SK-N-SH (cell line): ENCODE measurements at regions not wholly inside any gene's neighbourhood (a gene's known extent, or its start where the extent isn't known, plus 50 kb on each side); places are given as distances from the start of the nearest gene placed in this dataset.

Source experiments
- EZH2phosphoT487 ChIP-seq: fragments of 200-600 bp; sonication (generic); IDR thresholded peaks from 2 replicates; pipeline ENCODE4 v1.6.1; 2017; ENCODE audit warnings: low read depth, mixed run types, mild to moderate bottlenecking, antibody characterized with exemption, moderate library complexity, borderline replicate concordance
- RXRA ChIP-seq: IDR thresholded peaks from 2 replicates; pipeline ENCODE4 v1.4.0; 2012; ENCODE audit warnings: low read depth, mild to moderate bottlenecking, borderline replicate concordance
- SIN3A ChIP-seq: IDR thresholded peaks from 2 replicates; pipeline ENCODE4 v1.6.1; 2012; ENCODE audit warnings: low read depth, mild to moderate bottlenecking, low read length, moderate library complexity, borderline replicate concordance
- SMC3 ChIP-seq: IDR thresholded peaks from 2 replicates; pipeline ENCODE4 v1.6.1; 2012; ENCODE audit warnings: low read depth, low read length, improper control_type of control experiment
- TAF1 ChIP-seq: IDR thresholded peaks from 2 replicates; pipeline ENCODE4 v1.6.1; 2012; ENCODE audit warnings: low read depth, mild to moderate bottlenecking, low read length, moderate library complexity, borderline replicate concordance
- TF ChIP-seq, protein P1 (sequence below): fragments of 200-600 bp; sonication (generic); IDR thresholded peaks from 2 replicates; pipeline ENCODE4 v1.6.1; 2017; ENCODE audit warnings: antibody characterized with exemption, mild to moderate bottlenecking, moderate library complexity
- TF ChIP-seq, protein P2 (sequence below): IDR thresholded peaks from 2 replicates; pipeline ENCODE4 v1.4.0; 2012; ENCODE audit warnings: low read depth
- TF ChIP-seq, protein P3 (sequence below): fragments of 150-350 bp; IDR thresholded peaks from 2 replicates; pipeline ENCODE4 v1.6.1; 2016; ENCODE audit warnings: mild to moderate bottlenecking, low read depth, low read length
- TF ChIP-seq, protein P4 (sequence below): IDR thresholded peaks from 2 replicates; pipeline ENCODE4 v1.6.1; 2012; ENCODE audit warnings: mild to moderate bottlenecking, low read depth, low read length, moderate library complexity

DNA sequence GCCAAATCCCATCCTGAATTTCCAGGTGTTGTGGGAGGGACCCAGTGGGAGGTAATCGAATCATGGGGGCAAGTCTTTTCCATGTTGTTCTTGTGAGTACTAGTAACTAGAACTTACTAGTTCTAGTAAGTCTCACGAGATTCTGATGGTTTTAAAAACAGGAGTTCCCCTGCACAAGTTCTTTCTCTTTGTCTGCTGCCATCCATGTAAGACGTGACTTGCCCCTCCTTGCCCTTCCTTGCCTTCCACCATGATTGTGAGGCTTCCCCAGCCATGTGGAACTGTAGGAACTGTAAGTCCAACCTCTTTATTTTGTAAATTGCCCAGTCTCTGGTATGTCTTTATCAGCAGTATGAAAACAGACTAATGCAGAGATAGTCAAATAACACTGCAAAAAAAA is 122.7 kb upstream of the BEND6 start:
- TF ChIP-seq, protein P1, sequence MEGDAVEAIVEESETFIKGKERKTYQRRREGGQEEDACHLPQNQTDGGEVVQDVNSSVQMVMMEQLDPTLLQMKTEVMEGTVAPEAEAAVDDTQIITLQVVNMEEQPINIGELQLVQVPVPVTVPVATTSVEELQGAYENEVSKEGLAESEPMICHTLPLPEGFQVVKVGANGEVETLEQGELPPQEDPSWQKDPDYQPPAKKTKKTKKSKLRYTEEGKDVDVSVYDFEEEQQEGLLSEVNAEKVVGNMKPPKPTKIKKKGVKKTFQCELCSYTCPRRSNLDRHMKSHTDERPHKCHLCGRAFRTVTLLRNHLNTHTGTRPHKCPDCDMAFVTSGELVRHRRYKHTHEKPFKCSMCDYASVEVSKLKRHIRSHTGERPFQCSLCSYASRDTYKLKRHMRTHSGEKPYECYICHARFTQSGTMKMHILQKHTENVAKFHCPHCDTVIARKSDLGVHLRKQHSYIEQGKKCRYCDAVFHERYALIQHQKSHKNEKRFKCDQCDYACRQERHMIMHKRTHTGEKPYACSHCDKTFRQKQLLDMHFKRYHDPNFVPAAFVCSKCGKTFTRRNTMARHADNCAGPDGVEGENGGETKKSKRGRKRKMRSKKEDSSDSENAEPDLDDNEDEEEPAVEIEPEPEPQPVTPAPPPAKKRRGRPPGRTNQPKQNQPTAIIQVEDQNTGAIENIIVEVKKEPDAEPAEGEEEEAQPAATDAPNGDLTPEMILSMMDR, result no peak
- no peak for TF ChIP-seq TAF1
- TF ChIP-seq, protein P2, sequence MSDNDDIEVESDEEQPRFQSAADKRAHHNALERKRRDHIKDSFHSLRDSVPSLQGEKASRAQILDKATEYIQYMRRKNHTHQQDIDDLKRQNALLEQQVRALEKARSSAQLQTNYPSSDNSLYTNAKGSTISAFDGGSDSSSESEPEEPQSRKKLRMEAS, result no peak
- TF ChIP-seq SMC3, result no peak
- TF ChIP-seq, protein P3, sequence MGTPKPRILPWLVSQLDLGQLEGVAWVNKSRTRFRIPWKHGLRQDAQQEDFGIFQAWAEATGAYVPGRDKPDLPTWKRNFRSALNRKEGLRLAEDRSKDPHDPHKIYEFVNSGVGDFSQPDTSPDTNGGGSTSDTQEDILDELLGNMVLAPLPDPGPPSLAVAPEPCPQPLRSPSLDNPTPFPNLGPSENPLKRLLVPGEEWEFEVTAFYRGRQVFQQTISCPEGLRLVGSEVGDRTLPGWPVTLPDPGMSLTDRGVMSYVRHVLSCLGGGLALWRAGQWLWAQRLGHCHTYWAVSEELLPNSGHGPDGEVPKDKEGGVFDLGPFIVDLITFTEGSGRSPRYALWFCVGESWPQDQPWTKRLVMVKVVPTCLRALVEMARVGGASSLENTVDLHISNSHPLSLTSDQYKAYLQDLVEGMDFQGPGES, result no peak
- no peak for TF ChIP-seq EZH2phosphoT487
- no peak for TF ChIP-seq SIN3A
- no peak for TF ChIP-seq RXRA
- TF ChIP-seq, protein P4, sequence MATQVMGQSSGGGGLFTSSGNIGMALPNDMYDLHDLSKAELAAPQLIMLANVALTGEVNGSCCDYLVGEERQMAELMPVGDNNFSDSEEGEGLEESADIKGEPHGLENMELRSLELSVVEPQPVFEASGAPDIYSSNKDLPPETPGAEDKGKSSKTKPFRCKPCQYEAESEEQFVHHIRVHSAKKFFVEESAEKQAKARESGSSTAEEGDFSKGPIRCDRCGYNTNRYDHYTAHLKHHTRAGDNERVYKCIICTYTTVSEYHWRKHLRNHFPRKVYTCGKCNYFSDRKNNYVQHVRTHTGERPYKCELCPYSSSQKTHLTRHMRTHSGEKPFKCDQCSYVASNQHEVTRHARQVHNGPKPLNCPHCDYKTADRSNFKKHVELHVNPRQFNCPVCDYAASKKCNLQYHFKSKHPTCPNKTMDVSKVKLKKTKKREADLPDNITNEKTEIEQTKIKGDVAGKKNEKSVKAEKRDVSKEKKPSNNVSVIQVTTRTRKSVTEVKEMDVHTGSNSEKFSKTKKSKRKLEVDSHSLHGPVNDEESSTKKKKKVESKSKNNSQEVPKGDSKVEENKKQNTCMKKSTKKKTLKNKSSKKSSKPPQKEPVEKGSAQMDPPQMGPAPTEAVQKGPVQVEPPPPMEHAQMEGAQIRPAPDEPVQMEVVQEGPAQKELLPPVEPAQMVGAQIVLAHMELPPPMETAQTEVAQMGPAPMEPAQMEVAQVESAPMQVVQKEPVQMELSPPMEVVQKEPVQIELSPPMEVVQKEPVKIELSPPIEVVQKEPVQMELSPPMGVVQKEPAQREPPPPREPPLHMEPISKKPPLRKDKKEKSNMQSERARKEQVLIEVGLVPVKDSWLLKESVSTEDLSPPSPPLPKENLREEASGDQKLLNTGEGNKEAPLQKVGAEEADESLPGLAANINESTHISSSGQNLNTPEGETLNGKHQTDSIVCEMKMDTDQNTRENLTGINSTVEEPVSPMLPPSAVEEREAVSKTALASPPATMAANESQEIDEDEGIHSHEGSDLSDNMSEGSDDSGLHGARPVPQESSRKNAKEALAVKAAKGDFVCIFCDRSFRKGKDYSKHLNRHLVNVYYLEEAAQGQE, result no peak
